ENCODE measurements at regions not wholly inside any gene's neighbourhood (a gene's known extent, or its start where the extent isn't known, plus 50 kb on each side); places are given as distances from the start of the nearest gene placed in this dataset.

GRCh38 chr1:104291156-104291555 is 541.5 kb downstream of the AMY1C start:
- Histone ChIP-seq H3K4me3 (ENCODE audit: low read depth, low read length) (no peak overlapping the region), H3K9me3 (ENCODE audit: severe bottlenecking) (no peaks in the 10 kb centered on the region), H3K27me3 (ENCODE audit: insufficient read depth, low read depth, severe bottlenecking) (no peaks in the 10 kb centered on the region), H3K36me3 (no peaks in the 10 kb centered on the region), H3K27ac (no peak overlapping the region)
- DNase-seq = no peak
- TF ChIP-seq, protein P1, sequence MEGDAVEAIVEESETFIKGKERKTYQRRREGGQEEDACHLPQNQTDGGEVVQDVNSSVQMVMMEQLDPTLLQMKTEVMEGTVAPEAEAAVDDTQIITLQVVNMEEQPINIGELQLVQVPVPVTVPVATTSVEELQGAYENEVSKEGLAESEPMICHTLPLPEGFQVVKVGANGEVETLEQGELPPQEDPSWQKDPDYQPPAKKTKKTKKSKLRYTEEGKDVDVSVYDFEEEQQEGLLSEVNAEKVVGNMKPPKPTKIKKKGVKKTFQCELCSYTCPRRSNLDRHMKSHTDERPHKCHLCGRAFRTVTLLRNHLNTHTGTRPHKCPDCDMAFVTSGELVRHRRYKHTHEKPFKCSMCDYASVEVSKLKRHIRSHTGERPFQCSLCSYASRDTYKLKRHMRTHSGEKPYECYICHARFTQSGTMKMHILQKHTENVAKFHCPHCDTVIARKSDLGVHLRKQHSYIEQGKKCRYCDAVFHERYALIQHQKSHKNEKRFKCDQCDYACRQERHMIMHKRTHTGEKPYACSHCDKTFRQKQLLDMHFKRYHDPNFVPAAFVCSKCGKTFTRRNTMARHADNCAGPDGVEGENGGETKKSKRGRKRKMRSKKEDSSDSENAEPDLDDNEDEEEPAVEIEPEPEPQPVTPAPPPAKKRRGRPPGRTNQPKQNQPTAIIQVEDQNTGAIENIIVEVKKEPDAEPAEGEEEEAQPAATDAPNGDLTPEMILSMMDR (IDR thresholded peaks at IDR 0.05; ENCODE audit: low read depth, low read length) = no peak

GRCh38 chr1:104294259-104294658 is 544.6 kb downstream of the AMY1C start:
- no peak for DNase-seq
- TF ChIP-seq, protein P1 (IDR thresholded peaks at IDR 0.05; ENCODE audit: low read depth, low read length) = no peak
- H3K27me3 ChIP-seq (ENCODE audit: insufficient read depth, low read depth, severe bottlenecking) = no peaks in the 10 kb centered on the region

DNA sequence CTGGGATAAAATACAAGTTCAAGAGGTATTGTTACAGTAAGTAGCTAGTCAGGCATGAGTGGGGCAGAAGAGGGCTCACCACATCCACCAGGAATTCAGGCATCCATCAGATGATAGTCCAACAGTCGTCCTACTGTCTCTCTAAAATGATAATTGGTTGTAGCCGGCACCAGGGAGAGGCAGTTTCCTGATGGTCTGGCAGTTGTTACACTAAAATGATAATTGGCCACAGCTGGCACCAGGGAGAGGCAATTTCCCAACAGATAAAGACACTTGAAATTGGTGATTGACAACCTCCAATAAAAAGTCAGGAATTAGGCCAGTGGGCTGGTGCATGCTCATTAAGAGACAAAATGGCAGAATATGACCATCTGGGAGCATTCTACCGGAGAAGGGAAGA is 545.8 kb downstream of the AMY1C start:
- Histone ChIP-seq H3K27ac (no peak overlapping the region), H3K4me3 (ENCODE audit: low read depth, low read length) (no peak overlapping the region), H3K27me3 (ENCODE audit: insufficient read depth, low read depth, severe bottlenecking) (no peaks in the 10 kb centered on the region), H3K36me3 (no peaks in the 10 kb centered on the region), H3K9me3 (ENCODE audit: severe bottlenecking) (no peaks in the 10 kb centered on the region)
- TF ChIP-seq, protein P1 (IDR thresholded peaks at IDR 0.05; ENCODE audit: low read depth, low read length) = no peak
- no peak for DNase-seq

More at GRCh38 chr1:104294259-104294658, 544.6 kb downstream of the AMY1C start:
- H3K36me3 ChIP-seq = no peaks in the 10 kb centered on the region
- H3K27ac ChIP-seq = no peak overlapping the region
- H3K4me3 ChIP-seq (ENCODE audit: low read depth, low read length) = no peak overlapping the region
- no peaks in the 10 kb centered on the region for H3K9me3 ChIP-seq (ENCODE audit: severe bottlenecking)

- TF ChIP-seq, protein P1 (IDR thresholded peaks at IDR 0.05; ENCODE audit: low read depth, low read length) = no peak
- H3K27me3 ChIP-seq (ENCODE audit: insufficient read depth, low read depth, severe bottlenecking) = no peaks in the 10 kb centered on the region
Measured at GRCh38 chr1:104309673-104310072, 560.0 kb downstream of the AMY1C start.

DNA sequence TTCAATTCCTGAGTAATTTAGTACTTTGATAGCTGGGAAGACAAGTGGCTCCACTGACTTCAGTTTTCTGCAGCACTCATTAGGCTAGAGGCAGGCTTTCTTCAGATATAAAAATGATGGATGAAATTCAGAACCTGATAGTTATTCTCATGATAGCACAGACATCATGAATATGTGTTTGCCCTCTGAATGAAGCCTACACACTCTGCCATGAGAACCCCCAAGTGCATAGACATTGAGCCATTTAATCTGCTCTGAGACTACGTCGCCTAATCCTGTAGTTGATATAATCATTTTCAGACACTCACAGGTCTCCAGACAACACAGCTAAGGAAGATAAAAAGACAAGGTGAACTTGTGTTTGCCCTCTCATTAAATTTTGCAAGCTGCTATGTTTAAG is 566.1 kb downstream of the AMY1C start:
- H3K4me3 ChIP-seq (ENCODE audit: low read depth, low read length) = no peak overlapping the region

More at GRCh38 chr1:104309673-104310072, 560.0 kb downstream of the AMY1C start:
- no peak for DNase-seq
- H3K27ac ChIP-seq = no peak overlapping the region
- no peak overlapping the region for H3K4me3 ChIP-seq (ENCODE audit: low read depth, low read length)
- H3K36me3 ChIP-seq = no peaks in the 10 kb centered on the region
- H3K9me3 ChIP-seq (ENCODE audit: severe bottlenecking) = no peaks in the 10 kb centered on the region

DNA sequence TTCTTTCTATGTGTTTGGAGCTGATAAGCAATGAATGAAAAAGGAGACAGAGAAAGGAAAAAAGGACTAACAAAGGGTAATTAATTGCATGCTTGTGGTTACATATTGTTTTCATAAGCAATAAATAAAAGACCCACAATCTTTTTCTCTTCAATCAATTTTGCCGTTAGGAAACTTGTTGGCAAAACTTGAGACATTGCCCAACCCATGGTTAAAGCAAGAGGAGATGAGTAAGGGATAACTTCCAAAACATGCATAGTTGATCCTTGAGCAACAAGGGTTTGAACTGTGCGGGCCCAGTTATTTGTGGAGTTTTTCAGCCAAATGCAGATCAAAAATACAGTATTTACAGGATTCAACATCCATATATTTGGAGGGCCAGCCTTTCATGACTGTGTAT is 572.4 kb downstream of the AMY1C start:
- TF ChIP-seq, protein P1 (IDR thresholded peaks at IDR 0.05; ENCODE audit: low read depth, low read length) = no peak
- H3K27ac ChIP-seq = no peak overlapping the region
- DNase-seq = no peak
- no peak overlapping the region for H3K4me3 ChIP-seq (ENCODE audit: low read depth, low read length)
- no peaks in the 10 kb centered on the region for H3K9me3 ChIP-seq (ENCODE audit: severe bottlenecking)
- no peaks in the 10 kb centered on the region for H3K36me3 ChIP-seq
- no peaks in the 10 kb centered on the region for H3K27me3 ChIP-seq (ENCODE audit: insufficient read depth, low read depth, severe bottlenecking)

More for the DNA sequence above, 566.1 kb downstream of the AMY1C start:
- Histone ChIP-seq H3K9me3 (ENCODE audit: severe bottlenecking) (no peaks in the 10 kb centered on the region), H3K36me3 (no peaks in the 10 kb centered on the region), H3K27me3 (ENCODE audit: insufficient read depth, low read depth, severe bottlenecking) (no peaks in the 10 kb centered on the region), H3K27ac (no peak overlapping the region)
- TF ChIP-seq, protein P1 (IDR thresholded peaks at IDR 0.05; ENCODE audit: low read depth, low read length) = no peak
- no peak for DNase-seq

Data from WERI-Rb-1 (cell line).